22Rv1 (cell line): ENCODE measurements at regions not wholly inside any gene's neighbourhood (a gene's known extent, or its start where the extent isn't known, plus 50 kb on each side); places are given as distances from the start of the nearest gene placed in this dataset.

Experiments used
- H3K27ac ChIP-seq: fragments of 450-650 bp; 2 replicates; pipeline ENCODE4 v1.5.1; 2017
- CTCF ChIP-seq: fragments of 450-650 bp; IDR thresholded peaks from 2 replicates; pipeline ENCODE4 v1.5.1; 2017; ENCODE audit warnings: mild to moderate bottlenecking
- ZFX ChIP-seq: fragments of 450-650 bp; IDR thresholded peaks from 2 replicates; pipeline ENCODE4 v1.6.1; 2017; ENCODE audit warnings: antibody characterized with exemption, borderline replicate concordance

GRCh38 chr2:51145761-51146160 lies 113.8 kb upstream of the NRXN1 start:
- TF ChIP-seq CTCF (no peak), ZFX (no peak)
- no peak overlapping the region for H3K27ac ChIP-seq

GRCh38 chr2:51120754-51121280 lies 88.9 kb upstream of the NRXN1 start:
- TF ChIP-seq ZFX (no peak), CTCF (no peak)
- H3K27ac ChIP-seq: no peak overlapping the region

DNA sequence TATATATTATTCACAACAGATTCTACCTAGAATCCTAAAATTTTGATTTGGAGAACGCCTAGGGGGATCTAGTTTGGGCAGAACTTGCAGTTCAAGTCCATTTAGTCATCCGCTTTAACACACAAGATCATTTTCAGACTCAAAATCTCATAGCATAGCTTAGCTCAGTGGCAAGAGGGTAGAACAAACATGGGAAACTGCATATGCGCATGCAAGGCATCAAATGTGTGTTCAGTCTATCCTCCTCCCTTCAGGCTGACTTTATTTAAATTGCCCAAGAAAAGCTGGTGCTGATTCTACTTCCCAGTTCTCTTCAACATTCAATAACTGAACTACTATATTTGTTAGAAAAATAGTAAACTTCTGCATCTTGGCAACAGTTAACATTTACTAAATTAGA lies 79.6 kb upstream of the NRXN1 start:
- no peak for TF ChIP-seq CTCF
- no peak for TF ChIP-seq ZFX
- no peak overlapping the region for H3K27ac ChIP-seq

GRCh38 chr2:51108794-51109193 lies 76.9 kb upstream of the NRXN1 start:
- TF ChIP-seq CTCF (no peak), ZFX (no peak)
- no peak overlapping the region for H3K27ac ChIP-seq

- no peak overlapping the region for H3K27ac ChIP-seq
- TF ChIP-seq CTCF: no peak
- no peak for TF ChIP-seq ZFX
Observed at GRCh38 chr2:51107841-51108240, 75.9 kb upstream of the NRXN1 start.

- no peak overlapping the region for H3K27ac ChIP-seq
- TF ChIP-seq CTCF (no peak), ZFX (no peak)
Observed at GRCh38 chr2:51105811-51106210, 73.9 kb upstream of the NRXN1 start.

DNA sequence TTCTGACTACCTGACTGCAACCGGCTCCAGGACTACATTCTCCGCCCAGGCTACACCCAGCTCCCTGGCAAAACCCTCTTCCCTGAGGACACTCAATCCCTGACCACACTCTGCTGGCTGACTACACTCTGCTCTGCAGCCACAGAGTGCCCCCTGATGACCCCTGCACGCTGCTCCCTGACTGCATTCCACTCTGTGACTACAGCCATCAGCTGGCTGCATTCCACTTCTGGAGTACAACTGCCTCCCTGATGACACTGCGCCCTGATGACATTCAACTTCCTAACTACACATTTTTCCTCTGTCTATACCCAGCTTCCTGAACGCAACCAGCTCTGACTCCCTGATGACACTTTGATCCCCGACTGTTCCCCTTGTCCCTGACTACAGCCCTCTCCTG lies 71.3 kb upstream of the NRXN1 start:
- no peak overlapping the region for H3K27ac ChIP-seq
- no peak for TF ChIP-seq CTCF
- no peak for TF ChIP-seq ZFX
